ENCODE measurements at regions not wholly inside any gene's neighbourhood (a gene's known extent, or its start where the extent isn't known, plus 50 kb on each side); places are given as distances from the start of the nearest gene placed in this dataset.

DNA sequence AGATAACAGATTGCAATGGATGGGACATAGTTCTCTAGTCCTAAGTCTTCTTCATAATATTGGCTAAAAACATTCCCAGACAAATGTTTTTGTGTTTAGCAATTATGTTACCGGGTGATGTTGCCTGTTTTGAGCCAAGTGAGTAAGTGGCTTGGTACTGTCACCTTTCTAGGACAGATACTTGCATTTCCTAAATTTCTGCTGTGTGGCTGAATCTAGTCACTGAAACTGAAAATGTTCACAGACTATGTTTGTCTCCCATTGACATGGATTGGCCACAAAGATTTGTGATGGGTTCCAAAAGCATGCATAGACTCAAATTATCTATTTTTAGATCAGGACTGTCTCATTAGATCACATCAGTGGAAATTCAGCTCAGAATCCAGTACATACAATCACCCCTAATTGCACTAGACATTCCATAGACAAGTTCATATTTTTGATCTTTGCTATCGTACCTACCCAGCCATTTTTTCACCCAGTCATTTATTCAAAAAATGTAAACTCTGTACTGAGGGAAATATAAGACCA, 1222.1 kb upstream of the AUTS2 start:
- H3K36me3 ChIP-seq = no peaks in the 10 kb centered on the region
- no peak overlapping the region for H3K27ac ChIP-seq
- no peaks in the 10 kb centered on the region for H3K27me3 ChIP-seq
- no peaks in the 10 kb centered on the region for H3K9me3 ChIP-seq
- peaks cover 0 to 4% of the 10 kb centered on the region in 2 donors for H3K4me1 ChIP-seq
- no peak for TF ChIP-seq POLR2A (IDR thresholded peaks at IDR 0.05)
- TF ChIP-seq, protein P1, sequence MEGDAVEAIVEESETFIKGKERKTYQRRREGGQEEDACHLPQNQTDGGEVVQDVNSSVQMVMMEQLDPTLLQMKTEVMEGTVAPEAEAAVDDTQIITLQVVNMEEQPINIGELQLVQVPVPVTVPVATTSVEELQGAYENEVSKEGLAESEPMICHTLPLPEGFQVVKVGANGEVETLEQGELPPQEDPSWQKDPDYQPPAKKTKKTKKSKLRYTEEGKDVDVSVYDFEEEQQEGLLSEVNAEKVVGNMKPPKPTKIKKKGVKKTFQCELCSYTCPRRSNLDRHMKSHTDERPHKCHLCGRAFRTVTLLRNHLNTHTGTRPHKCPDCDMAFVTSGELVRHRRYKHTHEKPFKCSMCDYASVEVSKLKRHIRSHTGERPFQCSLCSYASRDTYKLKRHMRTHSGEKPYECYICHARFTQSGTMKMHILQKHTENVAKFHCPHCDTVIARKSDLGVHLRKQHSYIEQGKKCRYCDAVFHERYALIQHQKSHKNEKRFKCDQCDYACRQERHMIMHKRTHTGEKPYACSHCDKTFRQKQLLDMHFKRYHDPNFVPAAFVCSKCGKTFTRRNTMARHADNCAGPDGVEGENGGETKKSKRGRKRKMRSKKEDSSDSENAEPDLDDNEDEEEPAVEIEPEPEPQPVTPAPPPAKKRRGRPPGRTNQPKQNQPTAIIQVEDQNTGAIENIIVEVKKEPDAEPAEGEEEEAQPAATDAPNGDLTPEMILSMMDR (IDR thresholded peaks at IDR 0.05 in 4 of 5, conservative IDR thresholded peaks at IDR 0.05 in 1 of 5) = no peak
- ATAC-seq (no peak), DNase-seq (no peak)
- no peak overlapping the region for H3K4me3 ChIP-seq
- in situ Hi-C loops (cut with MboI; ENCODE audit: low sequenced_read_pairs in 4 of 4) (no loop called here), intact Hi-C loops (cut with DNase I; ENCODE audit: low total_unique reads) (no loop called here)

DNA sequence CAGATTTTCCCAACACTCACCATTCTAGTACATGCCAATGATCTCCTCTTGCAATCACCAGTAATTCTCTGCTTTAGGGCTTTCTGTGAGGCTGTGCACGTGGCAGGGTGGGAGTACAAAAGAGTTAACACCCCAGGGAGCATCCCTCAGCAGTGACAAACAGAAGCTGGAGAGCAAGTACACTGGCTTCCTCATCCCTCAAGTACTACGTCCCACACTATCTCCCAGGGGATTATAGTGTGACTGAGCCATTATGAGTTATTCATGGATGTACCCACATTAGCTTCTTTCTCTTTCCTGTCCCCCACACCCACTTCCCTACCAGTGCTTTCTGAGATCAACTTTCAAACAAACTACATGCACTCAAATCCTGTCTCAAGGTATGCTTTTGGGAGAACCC, 1216.5 kb upstream of the AUTS2 start:
- Histone ChIP-seq H3K4me1 (no peaks in the 10 kb centered on the region), H3K27me3 (no peaks in the 10 kb centered on the region), H3K27ac (no peak overlapping the region), H3K36me3 (no peaks in the 10 kb centered on the region), H3K9me3 (no peaks in the 10 kb centered on the region), H3K4me3 (no peak overlapping the region)
- DNase-seq = no peak
- no peak for ATAC-seq
- in situ Hi-C loops (cut with MboI; ENCODE audit: low sequenced_read_pairs in 4 of 4) (no loop called here), intact Hi-C loops (cut with DNase I; ENCODE audit: low total_unique reads) (no loop called here)
- TF ChIP-seq, protein P1 (IDR thresholded peaks at IDR 0.05 in 4 of 5, conservative IDR thresholded peaks at IDR 0.05 in 1 of 5) = no peak
- no peak for TF ChIP-seq POLR2A (IDR thresholded peaks at IDR 0.05)

DNA sequence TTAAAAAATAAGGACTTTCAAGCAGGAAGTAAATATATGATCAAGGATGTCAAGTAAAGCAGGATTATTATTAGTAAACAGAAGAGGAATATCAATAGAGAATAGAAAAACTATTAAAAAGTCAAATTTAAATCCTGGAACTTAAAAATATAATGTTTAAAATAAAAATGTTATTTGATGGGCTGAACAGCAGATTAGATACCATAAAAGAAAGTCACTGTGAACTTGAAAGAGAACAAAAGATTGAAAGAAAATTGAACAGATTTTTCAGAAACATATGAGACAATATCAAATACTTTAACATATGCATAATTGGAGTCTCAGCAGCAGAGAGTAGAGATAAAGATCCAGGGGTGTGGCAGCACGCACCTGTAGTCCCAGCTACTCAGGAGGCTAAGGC, 1213.7 kb upstream of the AUTS2 start:
- no peak for TF ChIP-seq POLR2A (IDR thresholded peaks at IDR 0.05)
- TF ChIP-seq, protein P1 (IDR thresholded peaks at IDR 0.05 in 4 of 5, conservative IDR thresholded peaks at IDR 0.05 in 1 of 5) = no peak
- Histone ChIP-seq H3K36me3 (no peaks in the 10 kb centered on the region), H3K4me1 (no peaks in the 10 kb centered on the region), H3K27ac (no peak overlapping the region), H3K4me3 (no peak overlapping the region), H3K27me3 (no peaks in the 10 kb centered on the region), H3K9me3 (no peaks in the 10 kb centered on the region)
- no peak for DNase-seq
- in situ Hi-C loops (cut with MboI; ENCODE audit: low sequenced_read_pairs in 4 of 4) (no loop called here), intact Hi-C loops (cut with DNase I; ENCODE audit: low total_unique reads) (no loop called here)
- no peak for ATAC-seq

DNA sequence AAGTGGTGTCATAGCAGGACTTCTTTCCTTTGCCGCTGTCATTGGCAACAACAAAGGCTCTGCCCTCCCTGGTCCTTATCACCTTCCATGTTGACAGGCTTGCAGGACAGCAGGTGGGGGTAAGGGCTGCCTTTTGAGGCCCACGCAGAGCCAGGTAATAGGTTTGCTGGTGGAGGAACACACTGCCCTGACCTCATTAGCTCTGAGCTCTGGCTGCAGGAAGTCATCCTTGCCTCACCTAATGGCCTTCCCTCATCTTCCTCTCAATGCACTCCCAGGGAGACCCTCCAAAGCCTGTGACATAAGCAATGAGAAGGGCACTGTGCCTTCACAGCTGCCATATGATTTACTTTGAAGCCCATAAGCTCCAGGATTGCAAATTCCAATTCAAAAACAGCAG, 1205.2 kb upstream of the AUTS2 start:
- no peak for DNase-seq
- no peak for ATAC-seq
- no peaks in the 10 kb centered on the region for H3K4me1 ChIP-seq
- no peak overlapping the region for H3K4me3 ChIP-seq
- intact Hi-C loops (cut with DNase I; ENCODE audit: low total_unique reads) = no loop called here
- in situ Hi-C loops (cut with MboI; ENCODE audit: low sequenced_read_pairs in 4 of 4) = no loop called here
- no peaks in the 10 kb centered on the region for H3K36me3 ChIP-seq
- TF ChIP-seq, protein P1 (IDR thresholded peaks at IDR 0.05 in 4 of 5, conservative IDR thresholded peaks at IDR 0.05 in 1 of 5) = no peak
- no peak for TF ChIP-seq POLR2A (IDR thresholded peaks at IDR 0.05)
- no peaks in the 10 kb centered on the region for H3K27me3 ChIP-seq
- no peak overlapping the region for H3K27ac ChIP-seq
- H3K9me3 ChIP-seq = no peaks in the 10 kb centered on the region

DNA sequence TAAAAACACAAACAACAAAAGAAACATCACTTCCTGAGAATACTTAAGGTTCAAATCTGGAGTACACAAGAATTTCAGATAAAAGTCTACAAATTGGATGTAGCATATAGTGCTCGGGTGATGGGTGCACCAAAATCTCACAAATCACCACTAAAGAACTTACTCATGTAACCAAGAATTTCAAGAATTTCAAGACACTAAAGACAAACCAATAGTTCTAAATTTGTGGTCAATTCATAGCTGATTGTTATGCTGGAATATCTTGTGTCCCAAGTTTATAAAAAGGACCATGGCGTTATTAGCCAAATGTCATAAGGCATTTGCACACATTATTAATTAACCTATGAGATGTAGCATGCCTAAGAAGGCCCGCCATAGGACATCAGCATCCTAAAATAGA, 1204.1 kb upstream of the AUTS2 start:
- DNase-seq (no peak), ATAC-seq (no peak)
- Histone ChIP-seq H3K4me1 (no peaks in the 10 kb centered on the region), H3K9me3 (no peaks in the 10 kb centered on the region), H3K4me3 (no peak overlapping the region), H3K36me3 (no peaks in the 10 kb centered on the region), H3K27ac (no peak overlapping the region), H3K27me3 (no peaks in the 10 kb centered on the region)
- in situ Hi-C loops (cut with MboI; ENCODE audit: low sequenced_read_pairs in 4 of 4) = no loop called here
- intact Hi-C loops (cut with DNase I; ENCODE audit: low total_unique reads) = no loop called here
- no peak for TF ChIP-seq POLR2A (IDR thresholded peaks at IDR 0.05)
- TF ChIP-seq, protein P1 (IDR thresholded peaks at IDR 0.05 in 4 of 5, conservative IDR thresholded peaks at IDR 0.05 in 1 of 5) = no peak

All from gastrocnemius medialis (tissue), 4 donors.